A549 (cell line): ENCODE measurements at regions not wholly inside any gene's neighbourhood (a gene's known extent, or its start where the extent isn't known, plus 50 kb on each side); places are given as distances from the start of the nearest gene placed in this dataset.
A peak's percentile ranks its signal among the peaks of the same experiment; 100 is the strongest.

ENCODE experiments used
- BHLHE40 ChIP-seq: IDR thresholded peaks from 2 replicates; pipeline ENCODE4 v1.6.1; 2012; ENCODE audit warnings: low read depth, low read length, inconsistent platforms
- EP300 ChIP-seq, 2 experiments: fragments of >200 bp; sonication (Bioruptor Twin); formaldehyde crosslinking; IDR thresholded peaks; 2 replicates in 1 of 2; 3 replicates in 1 of 2; pipeline ENCODE4 v1.6.1; 2016 to 2017
- MAFK ChIP-seq: fragments of 450-650 bp; IDR thresholded peaks from 2 replicates; pipeline ENCODE4 v1.6.1; 2014; ENCODE audit not compliant: partially characterized antibody
- MAX ChIP-seq: IDR thresholded peaks from 2 replicates; pipeline ENCODE4 v1.6.1; 2012
- POLR2A ChIP-seq: IDR thresholded peaks from 2 replicates; pipeline ENCODE4 v1.6.1; 2012; ENCODE audit warnings: mild to moderate bottlenecking, low read length
- RARB ChIP-seq: fragments of 250-450 bp; sonication (Bioruptor Pico); IDR thresholded peaks from 2 replicates; pipeline ENCODE4 v1.8.0; 2021; ENCODE audit warnings: mild to moderate bottlenecking, moderate library complexity
- SMC3 ChIP-seq: fragments of >200 bp; sonication (Bioruptor Twin); formaldehyde crosslinking; IDR thresholded peaks from 3 replicates; pipeline ENCODE4 v1.6.1; 2018; ENCODE audit warnings: inconsistent platforms
- USF2 ChIP-seq: fragments of 450-650 bp; IDR thresholded peaks from 2 replicates; pipeline ENCODE4 v1.6.1; 2014; ENCODE audit warnings: antibody characterized with exemption
- ZC3H11A ChIP-seq: fragments of 450-650 bp; IDR thresholded peaks from 2 replicates; pipeline ENCODE4 v1.6.1; 2014; ENCODE audit warnings: antibody characterized with exemption, mild to moderate bottlenecking
- ZSCAN20 ChIP-seq: fragments of 250-450 bp; sonication (Bioruptor Pico); IDR thresholded peaks from 2 replicates; pipeline ENCODE4 v1.8.0; 2022; ENCODE audit warnings: mild to moderate bottlenecking, moderate library complexity
- TF ChIP-seq, protein P1 (sequence below): fragments of 200-600 bp; sonication (generic); IDR thresholded peaks from 2 replicates; pipeline ENCODE4 v1.6.1; 2016; ENCODE audit warnings: antibody characterized with exemption, mild to moderate bottlenecking, moderate library complexity
- TF ChIP-seq, protein P2 (sequence below): fragments of >200 bp; sonication (Bioruptor Twin); formaldehyde crosslinking; IDR thresholded peaks from 3 replicates; pipeline ENCODE4 v1.5.1; 2016
- TF ChIP-seq, protein P3 (sequence below): IDR thresholded peaks from 2 replicates; pipeline ENCODE4 v1.6.1; 2012

- TF ChIP-seq MAX: peak; percentile 56; the same call in 1 of the 2 replicates
- no peak for TF ChIP-seq POLR2A
- TF ChIP-seq RARB: no peak
- no peak for TF ChIP-seq ZSCAN20 (CRISPR knock-in tag)
- TF ChIP-seq, protein P1, sequence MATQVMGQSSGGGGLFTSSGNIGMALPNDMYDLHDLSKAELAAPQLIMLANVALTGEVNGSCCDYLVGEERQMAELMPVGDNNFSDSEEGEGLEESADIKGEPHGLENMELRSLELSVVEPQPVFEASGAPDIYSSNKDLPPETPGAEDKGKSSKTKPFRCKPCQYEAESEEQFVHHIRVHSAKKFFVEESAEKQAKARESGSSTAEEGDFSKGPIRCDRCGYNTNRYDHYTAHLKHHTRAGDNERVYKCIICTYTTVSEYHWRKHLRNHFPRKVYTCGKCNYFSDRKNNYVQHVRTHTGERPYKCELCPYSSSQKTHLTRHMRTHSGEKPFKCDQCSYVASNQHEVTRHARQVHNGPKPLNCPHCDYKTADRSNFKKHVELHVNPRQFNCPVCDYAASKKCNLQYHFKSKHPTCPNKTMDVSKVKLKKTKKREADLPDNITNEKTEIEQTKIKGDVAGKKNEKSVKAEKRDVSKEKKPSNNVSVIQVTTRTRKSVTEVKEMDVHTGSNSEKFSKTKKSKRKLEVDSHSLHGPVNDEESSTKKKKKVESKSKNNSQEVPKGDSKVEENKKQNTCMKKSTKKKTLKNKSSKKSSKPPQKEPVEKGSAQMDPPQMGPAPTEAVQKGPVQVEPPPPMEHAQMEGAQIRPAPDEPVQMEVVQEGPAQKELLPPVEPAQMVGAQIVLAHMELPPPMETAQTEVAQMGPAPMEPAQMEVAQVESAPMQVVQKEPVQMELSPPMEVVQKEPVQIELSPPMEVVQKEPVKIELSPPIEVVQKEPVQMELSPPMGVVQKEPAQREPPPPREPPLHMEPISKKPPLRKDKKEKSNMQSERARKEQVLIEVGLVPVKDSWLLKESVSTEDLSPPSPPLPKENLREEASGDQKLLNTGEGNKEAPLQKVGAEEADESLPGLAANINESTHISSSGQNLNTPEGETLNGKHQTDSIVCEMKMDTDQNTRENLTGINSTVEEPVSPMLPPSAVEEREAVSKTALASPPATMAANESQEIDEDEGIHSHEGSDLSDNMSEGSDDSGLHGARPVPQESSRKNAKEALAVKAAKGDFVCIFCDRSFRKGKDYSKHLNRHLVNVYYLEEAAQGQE: no peak
- TF ChIP-seq, protein P2, sequence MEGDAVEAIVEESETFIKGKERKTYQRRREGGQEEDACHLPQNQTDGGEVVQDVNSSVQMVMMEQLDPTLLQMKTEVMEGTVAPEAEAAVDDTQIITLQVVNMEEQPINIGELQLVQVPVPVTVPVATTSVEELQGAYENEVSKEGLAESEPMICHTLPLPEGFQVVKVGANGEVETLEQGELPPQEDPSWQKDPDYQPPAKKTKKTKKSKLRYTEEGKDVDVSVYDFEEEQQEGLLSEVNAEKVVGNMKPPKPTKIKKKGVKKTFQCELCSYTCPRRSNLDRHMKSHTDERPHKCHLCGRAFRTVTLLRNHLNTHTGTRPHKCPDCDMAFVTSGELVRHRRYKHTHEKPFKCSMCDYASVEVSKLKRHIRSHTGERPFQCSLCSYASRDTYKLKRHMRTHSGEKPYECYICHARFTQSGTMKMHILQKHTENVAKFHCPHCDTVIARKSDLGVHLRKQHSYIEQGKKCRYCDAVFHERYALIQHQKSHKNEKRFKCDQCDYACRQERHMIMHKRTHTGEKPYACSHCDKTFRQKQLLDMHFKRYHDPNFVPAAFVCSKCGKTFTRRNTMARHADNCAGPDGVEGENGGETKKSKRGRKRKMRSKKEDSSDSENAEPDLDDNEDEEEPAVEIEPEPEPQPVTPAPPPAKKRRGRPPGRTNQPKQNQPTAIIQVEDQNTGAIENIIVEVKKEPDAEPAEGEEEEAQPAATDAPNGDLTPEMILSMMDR: no peak
- no peak for TF ChIP-seq BHLHE40
- TF ChIP-seq USF2: no peak
- no peak for TF ChIP-seq EP300 (IDR thresholded peaks at IDR 0.05)
- TF ChIP-seq SMC3: no peak
- TF ChIP-seq, protein P3, sequence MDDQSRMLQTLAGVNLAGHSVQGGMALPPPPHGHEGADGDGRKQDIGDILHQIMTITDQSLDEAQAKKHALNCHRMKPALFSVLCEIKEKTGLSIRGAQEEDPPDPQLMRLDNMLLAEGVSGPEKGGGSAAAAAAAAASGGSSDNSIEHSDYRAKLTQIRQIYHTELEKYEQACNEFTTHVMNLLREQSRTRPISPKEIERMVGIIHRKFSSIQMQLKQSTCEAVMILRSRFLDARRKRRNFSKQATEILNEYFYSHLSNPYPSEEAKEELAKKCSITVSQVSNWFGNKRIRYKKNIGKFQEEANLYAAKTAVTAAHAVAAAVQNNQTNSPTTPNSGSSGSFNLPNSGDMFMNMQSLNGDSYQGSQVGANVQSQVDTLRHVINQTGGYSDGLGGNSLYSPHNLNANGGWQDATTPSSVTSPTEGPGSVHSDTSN: no peak
- TF ChIP-seq ZC3H11A: no peak
- TF ChIP-seq MAFK: peak; percentile 84
Observed at GRCh38 chr13:50208826-50209335, 193.6 kb downstream of the KCNRG start.
